ENCODE measurements at regions not wholly inside any gene's neighbourhood (a gene's known extent, or its start where the extent isn't known, plus 50 kb on each side); places are given as distances from the start of the nearest gene placed in this dataset.

DNA sequence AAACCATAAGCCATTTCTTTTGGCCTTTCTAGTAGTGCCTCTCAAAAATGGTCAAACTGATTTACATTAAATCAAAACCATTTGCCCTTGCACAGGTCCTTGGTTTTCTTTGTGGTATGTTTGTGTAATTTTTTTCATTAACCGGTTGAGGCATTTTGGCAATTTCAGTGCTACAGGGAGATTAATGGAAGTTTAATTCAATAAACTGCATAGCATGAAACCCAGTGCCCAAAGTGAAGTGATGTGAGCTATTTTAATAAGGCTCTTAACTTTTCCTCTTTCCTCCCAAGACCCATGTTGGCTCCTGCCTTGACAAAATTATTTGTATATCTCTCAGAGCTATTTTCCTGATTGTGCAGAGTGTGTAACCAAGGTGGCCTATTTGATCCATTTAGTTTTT is 326.2 kb upstream of the SEMA6A start:
- no peak for DNase-seq
- no peak for TF ChIP-seq POLR2A (IDR thresholded peaks at IDR 0.05)
- TF ChIP-seq, protein P1, sequence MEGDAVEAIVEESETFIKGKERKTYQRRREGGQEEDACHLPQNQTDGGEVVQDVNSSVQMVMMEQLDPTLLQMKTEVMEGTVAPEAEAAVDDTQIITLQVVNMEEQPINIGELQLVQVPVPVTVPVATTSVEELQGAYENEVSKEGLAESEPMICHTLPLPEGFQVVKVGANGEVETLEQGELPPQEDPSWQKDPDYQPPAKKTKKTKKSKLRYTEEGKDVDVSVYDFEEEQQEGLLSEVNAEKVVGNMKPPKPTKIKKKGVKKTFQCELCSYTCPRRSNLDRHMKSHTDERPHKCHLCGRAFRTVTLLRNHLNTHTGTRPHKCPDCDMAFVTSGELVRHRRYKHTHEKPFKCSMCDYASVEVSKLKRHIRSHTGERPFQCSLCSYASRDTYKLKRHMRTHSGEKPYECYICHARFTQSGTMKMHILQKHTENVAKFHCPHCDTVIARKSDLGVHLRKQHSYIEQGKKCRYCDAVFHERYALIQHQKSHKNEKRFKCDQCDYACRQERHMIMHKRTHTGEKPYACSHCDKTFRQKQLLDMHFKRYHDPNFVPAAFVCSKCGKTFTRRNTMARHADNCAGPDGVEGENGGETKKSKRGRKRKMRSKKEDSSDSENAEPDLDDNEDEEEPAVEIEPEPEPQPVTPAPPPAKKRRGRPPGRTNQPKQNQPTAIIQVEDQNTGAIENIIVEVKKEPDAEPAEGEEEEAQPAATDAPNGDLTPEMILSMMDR (IDR thresholded peaks at IDR 0.05), result no peak
- Histone ChIP-seq H3K36me3 (no peaks in the 10 kb centered on the region), H3K4me3 (no peak overlapping the region), H3K9me3 (no peaks in the 10 kb centered on the region), H3K4me1 (no peaks in the 10 kb centered on the region), H3K27ac (no peak overlapping the region), H3K27me3 (no peaks in the 10 kb centered on the region)

DNA sequence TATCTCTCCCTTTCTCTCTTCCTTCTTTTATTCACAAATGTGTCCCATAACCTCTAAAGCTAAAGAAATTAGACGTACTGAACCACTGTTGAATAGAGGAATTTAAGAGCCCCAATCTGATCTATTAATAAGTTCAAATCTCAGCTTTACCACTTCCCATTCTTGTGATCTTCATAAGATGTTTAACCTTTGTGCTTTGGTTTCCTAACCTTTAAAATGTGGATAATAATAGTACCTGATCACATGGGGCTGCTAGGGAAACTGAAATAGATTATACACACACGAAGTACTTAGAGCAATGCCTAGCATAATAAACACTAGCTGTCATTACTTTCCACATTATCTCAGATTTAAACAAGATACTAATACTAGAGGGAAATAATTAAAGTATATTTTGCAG is 324.3 kb upstream of the SEMA6A start:
- Histone ChIP-seq H3K4me1 (no peaks in the 10 kb centered on the region), H3K9me3 (no peaks in the 10 kb centered on the region), H3K27me3 (no peaks in the 10 kb centered on the region), H3K27ac (no peak overlapping the region), H3K36me3 (no peaks in the 10 kb centered on the region), H3K4me3 (no peak overlapping the region)
- DNase-seq, result no peak
- TF ChIP-seq, protein P1 (IDR thresholded peaks at IDR 0.05), result no peak
- TF ChIP-seq POLR2A (IDR thresholded peaks at IDR 0.05), result no peak

DNA sequence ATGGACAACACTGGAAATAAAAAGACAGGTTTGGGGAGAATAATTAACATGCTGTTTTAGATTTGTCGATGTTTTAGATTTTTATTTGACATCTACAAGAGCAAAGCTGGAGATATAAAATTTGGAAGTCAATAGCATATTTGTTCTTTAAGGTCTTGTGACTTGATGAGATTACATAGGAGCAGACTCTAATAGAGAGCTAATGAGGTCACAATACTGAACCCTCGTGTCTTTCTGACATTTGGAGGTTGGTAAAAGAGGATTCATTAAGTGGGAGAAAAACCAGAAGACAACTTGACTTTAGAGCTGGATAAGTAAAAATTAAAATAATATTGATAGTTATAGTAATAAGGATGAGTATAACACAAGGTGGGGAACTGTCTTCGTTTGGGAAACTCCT is 322.7 kb upstream of the SEMA6A start:
- Histone ChIP-seq H3K9me3 (no peaks in the 10 kb centered on the region), H3K4me1 (no peaks in the 10 kb centered on the region), H3K27ac (no peak overlapping the region), H3K27me3 (no peaks in the 10 kb centered on the region), H3K36me3 (no peaks in the 10 kb centered on the region), H3K4me3 (no peak overlapping the region)
- DNase-seq, result no peak
- no peak for TF ChIP-seq POLR2A (IDR thresholded peaks at IDR 0.05)
- TF ChIP-seq, protein P1 (IDR thresholded peaks at IDR 0.05), result no peak

DNA sequence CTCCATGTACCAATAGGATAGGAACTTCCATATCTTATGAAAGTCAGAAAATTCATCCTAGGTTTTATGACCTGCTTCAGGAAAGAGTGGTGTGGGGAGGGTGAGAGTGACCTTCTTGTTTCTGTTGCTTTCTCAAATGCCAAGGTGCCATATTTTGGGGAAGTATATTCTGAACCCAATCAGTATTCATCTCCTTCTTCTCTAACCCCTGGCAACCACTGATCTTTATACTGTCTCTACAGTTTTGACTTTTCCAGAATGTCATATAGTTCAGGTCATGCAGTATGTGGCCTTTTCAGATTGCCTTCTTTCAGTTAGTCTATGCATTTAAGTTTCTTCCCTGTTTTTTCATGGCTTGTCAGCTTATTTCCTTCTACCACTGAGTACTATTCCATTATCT is 321.4 kb upstream of the SEMA6A start:
- TF ChIP-seq POLR2A (IDR thresholded peaks at IDR 0.05), result no peak
- TF ChIP-seq, protein P1 (IDR thresholded peaks at IDR 0.05), result no peak
- no peak overlapping the region for H3K4me3 ChIP-seq
- no peak for DNase-seq
- H3K27ac ChIP-seq, result no peak overlapping the region
- H3K4me1 ChIP-seq, result no peaks in the 10 kb centered on the region
- H3K27me3 ChIP-seq, result no peaks in the 10 kb centered on the region
- H3K9me3 ChIP-seq, result no peaks in the 10 kb centered on the region
- no peaks in the 10 kb centered on the region for H3K36me3 ChIP-seq

DNA sequence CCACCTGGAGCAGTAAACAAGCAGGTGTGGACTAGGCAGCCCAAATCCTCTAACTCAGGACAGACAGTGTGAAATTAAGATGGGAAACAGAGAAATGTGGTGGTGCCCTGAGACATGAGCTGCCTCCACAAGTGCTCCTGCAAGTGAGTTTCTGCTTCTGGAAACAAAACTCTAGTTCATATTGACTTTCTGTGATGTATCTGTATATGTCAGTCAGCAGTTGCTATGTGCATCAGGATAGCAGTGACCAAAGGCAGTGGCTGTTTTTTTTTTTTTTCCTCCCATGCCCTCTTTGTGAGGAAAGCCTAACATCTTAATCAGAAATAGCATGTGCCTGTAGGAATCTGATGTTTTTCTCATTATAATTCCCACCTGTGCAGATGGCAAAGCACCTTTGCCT is 318.4 kb upstream of the SEMA6A start:
- TF ChIP-seq POLR2A (IDR thresholded peaks at IDR 0.05), result no peak
- TF ChIP-seq, protein P1 (IDR thresholded peaks at IDR 0.05), result no peak
- no peaks in the 10 kb centered on the region for H3K9me3 ChIP-seq
- H3K36me3 ChIP-seq, result no peaks in the 10 kb centered on the region
- H3K4me1 ChIP-seq, result no peaks in the 10 kb centered on the region
- H3K27me3 ChIP-seq, result no peaks in the 10 kb centered on the region
- no peak for DNase-seq
- H3K4me3 ChIP-seq, result no peak overlapping the region
- no peak overlapping the region for H3K27ac ChIP-seq

DNA sequence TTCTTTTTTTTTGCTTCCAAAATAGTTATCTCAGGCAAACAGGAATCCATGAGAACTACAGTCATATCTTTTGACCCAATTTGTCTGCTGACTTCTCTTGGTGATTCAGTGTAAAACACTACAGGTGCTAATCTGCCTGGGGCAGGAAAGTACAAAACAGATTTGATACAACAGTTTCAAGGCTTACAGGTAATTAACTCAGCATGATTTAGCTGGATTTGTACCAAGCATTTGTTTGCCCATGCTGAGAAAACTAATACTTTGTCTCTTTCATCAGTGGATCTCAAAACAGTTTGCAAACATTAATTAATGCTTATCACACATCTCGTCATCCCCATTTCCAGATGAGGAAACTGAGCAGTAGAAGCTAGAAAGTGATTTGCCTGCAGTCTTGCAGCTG is 312.5 kb upstream of the SEMA6A start:
- no peak overlapping the region for H3K27ac ChIP-seq
- H3K9me3 ChIP-seq, result no peaks in the 10 kb centered on the region
- no peaks in the 10 kb centered on the region for H3K36me3 ChIP-seq
- TF ChIP-seq, protein P1 (IDR thresholded peaks at IDR 0.05), result no peak
- no peak for TF ChIP-seq POLR2A (IDR thresholded peaks at IDR 0.05)
- no peaks in the 10 kb centered on the region for H3K27me3 ChIP-seq
- no peaks in the 10 kb centered on the region for H3K4me1 ChIP-seq
- no peak for DNase-seq
- H3K4me3 ChIP-seq, result no peak overlapping the region

Data from Peyer's patch (tissue), 4 donors.